Caco-2 (cell line): ENCODE measurements at regions not wholly inside any gene's neighbourhood (a gene's known extent, or its start where the extent isn't known, plus 50 kb on each side); places are given as distances from the start of the nearest gene placed in this dataset.

Experiments
- BruUV-seq: library from RNA; stranded (reverse); fragments of 400-500 nt; replicated peaks from 2 replicates; lab custom pipeline; 2021; lab: Mats Ljungman, UMichigan
- CTCF ChIA-PET: fragments of 300-600 bp; sonication (Branson Sonifier 250); formaldehyde crosslinking; loops from one replicate; lab custom pipeline; 2022; ENCODE audit warnings: antibody characterized with exemption; lab: Charles Lee
- POLR2A ChIA-PET: fragments of 300-600 bp; sonication (Branson Sonifier 250); formaldehyde crosslinking; loops from one replicate; lab custom pipeline; 2022; ENCODE audit warnings: antibody characterized with exemption; lab: Charles Lee
- DNase-seq, 2 experiments: peaks; one replicate each; pipeline versions ENCODE4 v3.0.0 to v3.0.0-alpha.2; 2020 to 2022
- H3K27me3 ChIP-seq: replicated peaks from 2 replicates; pipeline ENCODE4 v1.6.0; 2011; ENCODE audit warnings: low read length; ENCODE audit not compliant: control insufficient read depth, insufficient read depth
- H3K36me3 ChIP-seq: 2 replicates; pipeline ENCODE4 v1.5.1; 2011; ENCODE audit warnings: low read length; ENCODE audit not compliant: control insufficient read depth, insufficient read depth
- H3K4me1 ChIP-seq: fragments of 250-450 bp; sonication (Bioruptor Pico); 2 replicates; pipeline ENCODE4 v1.5.1; 2020; ENCODE audit warnings: mild to moderate bottlenecking
- H3K4me3 ChIP-seq: 2 replicates; pipeline ENCODE4 v1.5.1; 2011; ENCODE audit warnings: low read depth, mild to moderate bottlenecking, control low read depth, low read length
- H3K9me3 ChIP-seq: fragments of 250-450 bp; sonication (Bioruptor Pico); 2 replicates; pipeline ENCODE4 v1.5.1; 2020; ENCODE audit warnings: mild to moderate bottlenecking, moderate library complexity
- H3K27ac Mint-ChIP-seq: one replicate; pipeline ENCODE4 v1.8.0; 2022; ENCODE audit warnings: mixed read lengths; ENCODE audit not compliant: unreplicated experiment
- H3K27me3 Mint-ChIP-seq: one replicate; pipeline ENCODE4 v1.8.0; 2022; ENCODE audit warnings: mixed read lengths; ENCODE audit not compliant: insufficient read depth, unreplicated experiment
- H3K36me3 Mint-ChIP-seq: one replicate; pipeline ENCODE4 v1.8.0; 2022; ENCODE audit warnings: mild to moderate bottlenecking, mixed read lengths; ENCODE audit not compliant: insufficient read depth, unreplicated experiment
- H3K4me1 Mint-ChIP-seq: one replicate; pipeline ENCODE4 v1.8.0; 2022; ENCODE audit warnings: low read depth, mixed read lengths; ENCODE audit not compliant: unreplicated experiment
- H3K4me3 Mint-ChIP-seq: one replicate; pipeline ENCODE4 v1.8.0; 2022; ENCODE audit warnings: mild to moderate bottlenecking, moderate library complexity, mixed read lengths; ENCODE audit not compliant: unreplicated experiment
- H3K9me3 Mint-ChIP-seq: one replicate; pipeline ENCODE4 v1.8.0; 2022; ENCODE audit warnings: mixed read lengths; ENCODE audit not compliant: unreplicated experiment
- CTCF ChIP-seq, 2 experiments: fragments of 200-600 bp in 1 of 2; IDR thresholded peaks; 1 replicate in 1 of 2; 2 replicates in 1 of 2; pipeline versions ENCODE4 v1.5.1 to v1.8.0; 2011 to 2022; ENCODE audit warnings: antibody characterized with exemption in 1 of 2, control low read depth in 1 of 2, inconsistent platforms in 1 of 2, low read depth in 1 of 2, low read length in 1 of 2, mild to moderate bottlenecking in 1 of 2, moderate library complexity in 1 of 2; ENCODE audit not compliant: insufficient read depth in 1 of 2, severe bottlenecking in 1 of 2, unreplicated experiment in 1 of 2
- intact Hi-C: fragments of 100-400 bp; cut with micrococcal nuclease; formaldehyde crosslinking; loops from one replicate; pipeline ENCODE4 v1.10.0; 2022; ENCODE audit not compliant: unreplicated experiment

DNA sequence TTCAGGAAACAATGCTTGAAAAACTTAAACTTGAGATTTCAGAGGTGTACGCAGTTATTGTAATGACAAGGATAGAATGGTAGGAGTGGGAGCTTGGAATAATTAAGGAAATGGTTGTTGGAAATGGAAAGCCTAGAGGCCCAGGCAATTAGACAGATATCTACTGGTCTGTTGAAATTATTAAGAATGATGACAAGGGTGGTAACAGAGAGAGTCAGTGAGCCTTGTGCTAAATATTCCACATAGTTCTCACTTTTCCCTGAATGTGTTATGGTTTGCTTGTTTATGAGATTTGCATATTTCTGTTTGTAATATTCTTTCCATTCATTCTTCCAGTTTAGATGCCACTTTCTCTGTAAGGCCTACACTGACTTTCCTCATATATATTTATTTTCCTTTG lies 66.0 kb upstream of the ATP2B1 start:
- intact Hi-C loops = loop anchor here (1.0 to 10.0 kb wide), 5 partner anchors 18 to 230 kb away; partner anchors contain the start of gene ATP2B1
- Histone ChIP-seq H3K4me1 (peaks cover 52% of the 10 kb centered on the region), H3K4me3 (no peak overlapping the region), H3K36me3 (no peaks in the 10 kb centered on the region), H3K9me3 (no peaks in the 10 kb centered on the region), H3K27me3 (no peaks in the 10 kb centered on the region)
- DNase-seq = no peak
- no peaks in the 10 kb centered on the region for H3K27me3 Mint-ChIP-seq
- H3K4me3 Mint-ChIP-seq = no peak overlapping the region
- H3K36me3 Mint-ChIP-seq = peaks cover 6% of the 10 kb centered on the region
- ChIA-PET CTCF (no interaction called here), POLR2A (no interaction called here)
- no TSS peak for BruUV-seq
- TF ChIP-seq CTCF (IDR thresholded peaks at IDR 0.05; ENCODE audit: insufficient read depth in 1 of 2, low read depth in 1 of 2, low read length in 1 of 2, severe bottlenecking in 1 of 2, unreplicated experiment in 1 of 2) = no peak
- peaks cover 21% of the 10 kb centered on the region for H3K9me3 Mint-ChIP-seq
- H3K27ac Mint-ChIP-seq = peak overlapping the region; percentile 72
- H3K4me1 Mint-ChIP-seq = peaks cover 41% of the 10 kb centered on the region

DNA sequence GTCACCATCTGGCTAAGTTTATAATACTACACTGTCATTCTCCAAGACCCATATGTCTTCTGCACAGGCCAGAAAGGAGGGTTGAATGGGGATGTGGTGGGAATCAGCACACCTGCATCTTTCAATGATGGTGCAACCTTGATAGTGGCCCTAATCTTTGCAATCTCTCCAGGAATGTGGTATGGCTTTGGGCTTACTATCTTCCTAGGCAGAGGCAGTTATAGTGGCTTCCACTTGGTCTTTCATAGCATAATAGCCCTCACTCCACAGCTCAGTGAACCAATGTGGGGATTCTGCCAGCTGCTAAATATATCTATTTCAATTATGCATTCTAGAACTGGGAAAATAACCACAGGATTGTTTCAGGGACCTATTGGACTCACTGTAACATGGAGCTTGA lies 61.8 kb upstream of the ATP2B1 start:
- H3K9me3 ChIP-seq = no peaks in the 10 kb centered on the region
- intact Hi-C loops = loop anchor here (10.0 kb wide), 1 partner anchor 226 kb away; no protein-coding TSS in a partner anchor
- no TSS peak for BruUV-seq
- no peaks in the 10 kb centered on the region for H3K36me3 ChIP-seq
- H3K4me1 ChIP-seq = peaks cover 26% of the 10 kb centered on the region
- ChIA-PET POLR2A (no interaction called here), CTCF (no interaction called here)
- no peaks in the 10 kb centered on the region for H3K27me3 ChIP-seq
- Mint-ChIP-seq H3K27ac (no peak overlapping the region), H3K36me3 (peaks cover 6% of the 10 kb centered on the region), H3K4me1 (peaks cover 15% of the 10 kb centered on the region), H3K9me3 (peaks cover 21% of the 10 kb centered on the region), H3K4me3 (no peak overlapping the region), H3K27me3 (no peaks in the 10 kb centered on the region)
- TF ChIP-seq CTCF (IDR thresholded peaks at IDR 0.05; ENCODE audit: insufficient read depth in 1 of 2, low read depth in 1 of 2, low read length in 1 of 2, severe bottlenecking in 1 of 2, unreplicated experiment in 1 of 2) = no peak
- H3K4me3 ChIP-seq = no peak overlapping the region
- peak in 1 of 2 experiments; percentile 28 for DNase-seq

GRCh38 chr12:89769483-89769818 lies 60.8 kb upstream of the ATP2B1 start:
- no peak overlapping the region for H3K27ac Mint-ChIP-seq
- CTCF ChIA-PET = no interaction called here

More at GRCh38 chr12:89769483-89769818, 60.8 kb upstream of the ATP2B1 start:
- no peak overlapping the region for H3K4me3 ChIP-seq
- H3K27me3 Mint-ChIP-seq = no peaks in the 10 kb centered on the region
- peaks cover 6% of the 10 kb centered on the region for H3K4me1 Mint-ChIP-seq
- no peaks in the 10 kb centered on the region for H3K27me3 ChIP-seq
- no peak for DNase-seq
- H3K9me3 Mint-ChIP-seq = peaks cover 17% of the 10 kb centered on the region
- peaks cover 18% of the 10 kb centered on the region for H3K4me1 ChIP-seq
- no peaks in the 10 kb centered on the region for H3K9me3 ChIP-seq
- intact Hi-C loops = no loop called here
- POLR2A ChIA-PET = no interaction called here
- no peak overlapping the region for H3K4me3 Mint-ChIP-seq
- H3K36me3 ChIP-seq = no peaks in the 10 kb centered on the region
- H3K36me3 Mint-ChIP-seq = peaks cover 6% of the 10 kb centered on the region
- no peak for TF ChIP-seq CTCF (IDR thresholded peaks at IDR 0.05; ENCODE audit: insufficient read depth in 1 of 2, low read depth in 1 of 2, low read length in 1 of 2, severe bottlenecking in 1 of 2, unreplicated experiment in 1 of 2)
- BruUV-seq = no TSS peak
